22Rv1 (cell line): ENCODE measurements at regions not wholly inside any gene's neighbourhood (a gene's known extent, or its start where the extent isn't known, plus 50 kb on each side); places are given as distances from the start of the nearest gene placed in this dataset.

Experiments used
- H3K27ac ChIP-seq: fragments of 450-650 bp; 2 replicates; pipeline ENCODE4 v1.5.1; 2017
- ZFX ChIP-seq: fragments of 450-650 bp; IDR thresholded peaks from 2 replicates; pipeline ENCODE4 v1.6.1; 2017; ENCODE audit warnings: antibody characterized with exemption, borderline replicate concordance
- TF ChIP-seq, protein P1 (sequence below): fragments of 450-650 bp; IDR thresholded peaks from 2 replicates; pipeline ENCODE4 v1.5.1; 2017; ENCODE audit warnings: mild to moderate bottlenecking

DNA sequence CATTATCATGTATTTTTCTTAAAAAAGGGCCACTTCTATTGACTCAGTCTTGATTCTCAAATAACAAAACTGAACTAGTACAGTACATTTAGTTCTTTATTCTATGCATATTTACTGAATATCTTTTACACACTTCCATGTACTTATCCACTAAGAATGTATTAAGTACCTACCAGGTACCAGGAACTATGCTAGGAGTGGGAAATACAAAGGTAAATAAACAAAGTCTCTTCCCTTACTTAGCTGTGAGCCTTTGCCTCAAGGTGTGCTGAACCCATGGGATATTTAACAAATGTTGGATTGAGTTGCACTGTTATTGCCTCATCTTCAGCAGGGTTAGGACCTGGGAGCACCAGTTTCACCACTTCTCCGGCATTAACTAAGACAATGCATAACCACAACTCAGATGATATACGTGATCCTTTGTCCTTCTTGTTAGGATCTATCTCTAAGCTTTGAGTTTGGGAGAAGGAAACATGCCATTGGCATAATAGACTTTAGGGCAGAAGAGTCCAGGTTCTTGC, 533.9 kb downstream of the TFAP2B start:
- TF ChIP-seq, protein P1, sequence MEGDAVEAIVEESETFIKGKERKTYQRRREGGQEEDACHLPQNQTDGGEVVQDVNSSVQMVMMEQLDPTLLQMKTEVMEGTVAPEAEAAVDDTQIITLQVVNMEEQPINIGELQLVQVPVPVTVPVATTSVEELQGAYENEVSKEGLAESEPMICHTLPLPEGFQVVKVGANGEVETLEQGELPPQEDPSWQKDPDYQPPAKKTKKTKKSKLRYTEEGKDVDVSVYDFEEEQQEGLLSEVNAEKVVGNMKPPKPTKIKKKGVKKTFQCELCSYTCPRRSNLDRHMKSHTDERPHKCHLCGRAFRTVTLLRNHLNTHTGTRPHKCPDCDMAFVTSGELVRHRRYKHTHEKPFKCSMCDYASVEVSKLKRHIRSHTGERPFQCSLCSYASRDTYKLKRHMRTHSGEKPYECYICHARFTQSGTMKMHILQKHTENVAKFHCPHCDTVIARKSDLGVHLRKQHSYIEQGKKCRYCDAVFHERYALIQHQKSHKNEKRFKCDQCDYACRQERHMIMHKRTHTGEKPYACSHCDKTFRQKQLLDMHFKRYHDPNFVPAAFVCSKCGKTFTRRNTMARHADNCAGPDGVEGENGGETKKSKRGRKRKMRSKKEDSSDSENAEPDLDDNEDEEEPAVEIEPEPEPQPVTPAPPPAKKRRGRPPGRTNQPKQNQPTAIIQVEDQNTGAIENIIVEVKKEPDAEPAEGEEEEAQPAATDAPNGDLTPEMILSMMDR, result no peak
- TF ChIP-seq ZFX, result no peak
- H3K27ac ChIP-seq, result peak overlapping the region; percentile 59

DNA sequence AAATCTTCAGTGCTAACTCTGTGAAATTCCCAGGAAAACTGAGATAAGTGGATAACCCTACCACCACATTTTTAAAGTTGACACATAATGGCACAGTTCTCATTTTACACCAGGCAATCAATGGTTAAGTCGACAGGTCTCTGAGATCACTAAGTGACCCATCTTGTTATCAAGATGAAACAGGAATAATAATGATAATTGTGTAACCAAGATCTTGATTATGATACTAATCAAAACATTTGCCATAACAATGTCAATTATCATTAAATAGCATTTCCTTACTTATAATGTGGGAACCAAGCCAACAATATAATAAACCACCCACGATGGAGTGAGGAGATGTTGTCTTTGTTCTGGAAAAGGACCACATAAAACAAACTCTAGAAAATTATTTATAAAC, 541.6 kb downstream of the TFAP2B start:
- TF ChIP-seq, protein P1, result no peak
- TF ChIP-seq ZFX, result no peak
- peak overlapping the region; percentile 42 for H3K27ac ChIP-seq

DNA sequence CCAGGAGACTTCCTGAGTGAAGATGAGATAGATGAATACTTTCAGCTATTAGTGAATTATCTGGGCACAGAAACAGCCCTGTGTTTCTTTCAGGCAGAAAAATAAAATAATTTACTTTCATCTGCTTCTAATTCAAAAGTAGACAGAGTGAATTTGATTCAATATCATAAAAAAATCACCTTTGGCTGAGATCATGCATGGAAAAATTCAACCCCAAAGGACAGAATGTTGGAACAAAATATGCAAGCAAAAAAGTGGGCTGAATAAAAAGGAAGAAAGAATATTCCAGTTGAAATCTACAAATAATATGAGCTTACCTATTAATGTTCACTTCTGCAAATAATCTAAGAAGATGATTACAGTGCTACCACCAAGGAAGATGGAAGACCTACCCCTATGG, 546.9 kb downstream of the TFAP2B start:
- H3K27ac ChIP-seq, result no peak overlapping the region
- TF ChIP-seq, protein P1, result no peak
- TF ChIP-seq ZFX, result no peak

DNA sequence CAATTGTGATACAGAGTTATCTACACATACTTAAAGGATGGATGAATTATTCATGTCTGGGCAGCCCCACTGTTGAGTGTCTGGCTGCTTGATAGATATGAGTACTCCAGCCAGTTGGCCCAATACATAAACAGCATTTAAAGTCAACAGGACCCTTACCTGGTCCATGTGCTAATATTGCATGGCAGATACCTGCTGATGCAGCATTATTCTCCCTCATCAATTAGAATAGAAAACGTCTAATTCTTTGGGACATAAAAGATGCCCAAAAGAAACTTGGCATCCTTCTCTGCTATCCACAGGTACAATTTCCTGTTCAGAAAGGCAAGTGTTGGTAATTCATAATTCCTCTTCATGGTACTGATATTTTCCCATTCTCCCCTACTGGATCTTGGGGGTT, 550.8 kb downstream of the TFAP2B start:
- TF ChIP-seq, protein P1, result no peak
- no peak for TF ChIP-seq ZFX
- H3K27ac ChIP-seq, result no peak overlapping the region

DNA sequence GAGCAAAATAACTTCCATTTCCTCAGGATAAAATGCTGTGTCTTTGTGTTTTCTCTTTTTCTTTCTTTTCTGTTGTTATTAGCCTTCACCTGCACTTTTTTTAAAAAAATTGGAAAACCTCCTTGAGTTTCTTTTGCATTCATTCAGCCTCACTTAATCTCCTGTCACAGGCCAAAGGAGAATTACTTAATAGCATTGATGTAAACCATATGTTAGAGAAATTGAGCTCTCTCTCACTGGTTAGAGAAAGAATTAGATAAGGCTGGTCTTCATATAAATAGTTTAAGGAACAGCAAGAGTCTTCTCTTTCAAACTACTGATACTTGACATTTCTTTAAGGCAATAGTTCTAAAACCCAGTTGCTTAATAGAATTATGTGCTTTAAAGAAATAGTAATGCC, 564.2 kb downstream of the TFAP2B start:
- TF ChIP-seq, protein P1, result no peak
- TF ChIP-seq ZFX, result no peak
- H3K27ac ChIP-seq, result no peak overlapping the region

DNA sequence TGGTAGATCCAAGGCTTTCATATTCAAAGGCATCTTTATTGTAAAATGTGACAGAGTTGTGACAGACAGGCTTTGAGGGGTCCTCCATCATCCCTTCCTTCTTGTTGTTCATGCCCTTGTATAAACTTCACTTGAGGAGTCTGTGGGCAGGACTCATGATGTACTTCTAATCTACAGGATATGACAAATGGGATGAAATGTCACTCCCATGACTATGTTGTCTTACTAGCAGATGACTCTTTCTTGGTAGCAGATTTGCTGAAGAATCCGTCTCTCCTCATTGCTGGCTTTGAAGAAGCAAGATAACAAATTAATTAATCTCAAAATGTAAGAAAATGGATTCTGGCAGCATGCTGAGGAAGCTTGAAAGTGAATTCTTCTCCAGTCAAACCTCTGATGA, 566.1 kb downstream of the TFAP2B start:
- TF ChIP-seq, protein P1, result no peak
- no peak for TF ChIP-seq ZFX
- no peak overlapping the region for H3K27ac ChIP-seq

DNA sequence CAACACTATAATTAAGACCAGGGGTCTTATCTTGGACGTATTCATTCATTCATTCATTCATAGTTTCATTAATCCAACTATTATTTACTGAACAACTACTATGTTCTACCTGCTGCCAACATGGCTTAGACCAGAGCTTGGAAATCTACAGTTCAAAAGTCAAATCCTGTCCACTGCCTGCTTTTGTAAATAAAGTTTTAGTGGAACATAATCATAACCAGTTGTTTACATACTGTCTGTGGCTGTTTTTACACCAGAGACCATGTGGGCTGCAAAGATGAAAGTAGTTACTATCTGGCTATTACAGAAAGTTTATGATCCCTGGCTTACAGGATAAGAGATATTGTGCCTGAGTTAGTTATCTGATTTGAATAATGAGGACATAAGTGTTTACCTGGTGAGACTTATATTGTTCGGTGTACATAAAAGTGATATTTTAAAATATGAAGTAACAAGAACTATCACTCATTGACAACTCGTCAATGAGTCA, 567.7 kb downstream of the TFAP2B start:
- no peak overlapping the region for H3K27ac ChIP-seq
- TF ChIP-seq, protein P1, result no peak
- no peak for TF ChIP-seq ZFX
